ENCODE measurements at regions not wholly inside any gene's neighbourhood (a gene's known extent, or its start where the extent isn't known, plus 50 kb on each side); places are given as distances from the start of the nearest gene placed in this dataset.

GRCh38 chr21:35346697-35347096 lies 297.6 kb upstream of the RUNX1 start:
- ChIA-PET CTCF (interaction anchor here (0.7 to 1.3 kb wide), 2 partner anchors 9 to 11 kb away, joined by 3 to 4 read pairs; no protein-coding TSS in a partner anchor), POLR2A (interaction anchor here (0.6 kb wide), 1 partner anchor 235 kb away, joined by 3 read pairs; no protein-coding TSS in a partner anchor)
- Mint-ChIP-seq H3K9me3 (no peaks in the 10 kb centered on the region), H3K36me3 (ENCODE audit: low read depth) (no peaks in the 10 kb centered on the region), H3K27me3 (peaks cover 6% of the 10 kb centered on the region), H3K4me3 (no peak overlapping the region), H3K27ac (no peak overlapping the region), H3K4me1 (ENCODE audit: low read depth) (peaks cover 28% of the 10 kb centered on the region)
- no peak for TF ChIP-seq CTCF (IDR thresholded peaks at IDR 0.05)
- DNase-seq (no peak), ATAC-seq (no peak)
- intact Hi-C loops (cut with micrococcal nuclease), result no loop called here

GRCh38 chr21:35345954-35346353 lies 296.9 kb upstream of the RUNX1 start:
- H3K36me3 Mint-ChIP-seq (ENCODE audit: low read depth), result no peaks in the 10 kb centered on the region
- DNase-seq (no peak), ATAC-seq (no peak)
- peaks cover 6% of the 10 kb centered on the region for H3K27me3 Mint-ChIP-seq
- intact Hi-C loops (cut with micrococcal nuclease), result no loop called here
- ChIA-PET POLR2A (interaction anchor here (0.6 to 0.7 kb wide), 2 partner anchors 13 to 234 kb away, joined by 3 read pairs; no protein-coding TSS in a partner anchor), CTCF (interaction anchor here (0.7 to 1.3 kb wide), 2 partner anchors 10 to 12 kb away, joined by 3 to 4 read pairs; no protein-coding TSS in a partner anchor)
- no peak for TF ChIP-seq CTCF (IDR thresholded peaks at IDR 0.05)
- no peak overlapping the region for H3K4me3 Mint-ChIP-seq
- no peak overlapping the region for H3K27ac Mint-ChIP-seq
- H3K9me3 Mint-ChIP-seq, result no peaks in the 10 kb centered on the region
- peaks cover 22% of the 10 kb centered on the region for H3K4me1 Mint-ChIP-seq (ENCODE audit: low read depth)

GRCh38 chr21:35344582-35344981 lies 295.5 kb upstream of the RUNX1 start:
- intact Hi-C loops (cut with micrococcal nuclease), result no loop called here

GRCh38 chr21:35343046-35343819 lies 294.1 kb upstream of the RUNX1 start:
- DNase-seq (no peak), ATAC-seq (peak; percentile 82)
- H3K36me3 Mint-ChIP-seq (ENCODE audit: low read depth), result peaks cover 1% of the 10 kb centered on the region
- H3K27me3 Mint-ChIP-seq, result peaks cover 4% of the 10 kb centered on the region
- H3K4me3 Mint-ChIP-seq, result peak overlapping the region; percentile 35
- no peak for TF ChIP-seq CTCF (IDR thresholded peaks at IDR 0.05)
- peaks cover 7% of the 10 kb centered on the region for H3K9me3 Mint-ChIP-seq
- POLR2A ChIA-PET, result no interaction called here
- intact Hi-C loops (cut with micrococcal nuclease), result no loop called here
- CTCF ChIA-PET, result no interaction called here
- peak overlapping the region; percentile 77 for H3K27ac Mint-ChIP-seq
- peaks cover 23% of the 10 kb centered on the region for H3K4me1 Mint-ChIP-seq (ENCODE audit: low read depth)

More at GRCh38 chr21:35344582-35344981, 295.5 kb upstream of the RUNX1 start:
- Mint-ChIP-seq H3K4me3 (no peak overlapping the region), H3K4me1 (ENCODE audit: low read depth) (peaks cover 21% of the 10 kb centered on the region), H3K27ac (no peak overlapping the region), H3K9me3 (no peaks in the 10 kb centered on the region), H3K36me3 (ENCODE audit: low read depth) (no peaks in the 10 kb centered on the region), H3K27me3 (peaks cover 4% of the 10 kb centered on the region)
- ChIA-PET CTCF (no interaction called here), POLR2A (no interaction called here)
- ATAC-seq, result no peak
- no peak for TF ChIP-seq CTCF (IDR thresholded peaks at IDR 0.05)
- DNase-seq, result no peak

- Mint-ChIP-seq H3K27me3 (peaks cover 7% of the 10 kb centered on the region), H3K4me1 (ENCODE audit: low read depth) (peaks cover 23% of the 10 kb centered on the region), H3K4me3 (peak overlapping the region; percentile 11), H3K36me3 (ENCODE audit: low read depth) (peaks cover 1% of the 10 kb centered on the region), H3K27ac (peak overlapping the region; percentile 77), H3K9me3 (peaks cover 8% of the 10 kb centered on the region)
- CTCF ChIA-PET, result no interaction called here
- POLR2A ChIA-PET, result interaction anchor here (0.6 kb wide), 1 partner anchor 454 kb away, joined by 4 read pairs; no protein-coding TSS in a partner anchor
- intact Hi-C loops (cut with micrococcal nuclease), result no loop called here
- ATAC-seq (peak; percentile 81), DNase-seq (peak; percentile 48)
- no peak for TF ChIP-seq CTCF (IDR thresholded peaks at IDR 0.05)
Measured at GRCh38 chr21:35342440-35342839, 293.3 kb upstream of the RUNX1 start.

Data from activated CD8-positive, alpha-beta T cell treated with anti-CD3 and anti-CD28 coated beads for 36 hours (primary cell).